BJ (cell line): ENCODE measurements at regions not wholly inside any gene's neighbourhood (a gene's known extent, or its start where the extent isn't known, plus 50 kb on each side); places are given as distances from the start of the nearest gene placed in this dataset.

Source experiments
- CTCF ChIA-PET: fragments of 350-600 bp; formaldehyde crosslinking; extraction: SDS; loops from one replicate; lab custom pipeline; 2021; ENCODE audit warnings: antibody characterized with exemption, inconsistent platforms; lab: Yijun Ruan, JAX
- POLR2A ChIA-PET: fragments of 300-600 bp; sonication (Branson Sonifier 250); formaldehyde crosslinking; extraction: SDS; loops from one replicate; lab custom pipeline; 2021; ENCODE audit warnings: antibody characterized with exemption; lab: Charles Lee
- DNase-seq: peaks from one replicate; pipeline ENCODE4 v3.0.0-alpha.2; 2011; ENCODE audit warnings: low read depth
- H3K27me3 ChIP-seq: 2 replicates; pipeline ENCODE4 v1.6.0; 2011; ENCODE audit warnings: low read length; ENCODE audit not compliant: control insufficient read depth, insufficient read depth
- H3K36me3 ChIP-seq: 2 replicates; pipeline ENCODE4 v1.5.1; 2011; ENCODE audit warnings: low read length; ENCODE audit not compliant: control insufficient read depth, insufficient read depth
- H3K4me3 ChIP-seq: 2 replicates; pipeline ENCODE4 v1.5.1; 2011; ENCODE audit warnings: low read depth, mild to moderate bottlenecking, control low read depth, low read length
- CTCF ChIP-seq: IDR thresholded peaks from 2 replicates; pipeline ENCODE4 v1.5.1; 2011; ENCODE audit warnings: low read depth, mild to moderate bottlenecking, control low read depth, inconsistent platforms, low read length, moderate library complexity; ENCODE audit not compliant: insufficient read depth

- Histone ChIP-seq H3K4me3 (no peak overlapping the region), H3K27me3 (no peaks in the 10 kb centered on the region), H3K36me3 (no peaks in the 10 kb centered on the region)
- ChIA-PET CTCF (no interaction called here), POLR2A (no interaction called here)
- TF ChIP-seq CTCF, result no peak
- DNase-seq, result no peak
These were observed 177.9 kb downstream of the IRS2 start for GRCh38 chr13:109608503-109608902.

- Histone ChIP-seq H3K36me3 (no peaks in the 10 kb centered on the region), H3K27me3 (no peaks in the 10 kb centered on the region), H3K4me3 (no peak overlapping the region)
- TF ChIP-seq CTCF, result no peak
- ChIA-PET POLR2A (no interaction called here), CTCF (no interaction called here)
- DNase-seq, result no peak
These were observed 178.3 kb downstream of the IRS2 start for GRCh38 chr13:109608059-109608458.

- no peak for TF ChIP-seq CTCF
- Histone ChIP-seq H3K36me3 (no peaks in the 10 kb centered on the region), H3K27me3 (no peaks in the 10 kb centered on the region), H3K4me3 (no peak overlapping the region)
- CTCF ChIA-PET, result interaction anchor here (0.6 to 1.1 kb wide), 2 partner anchors 9 to 154 kb away, joined by 3 to 5 read pairs; no protein-coding TSS in a partner anchor
- no peak for DNase-seq
- POLR2A ChIA-PET, result no interaction called here
These were observed 179.9 kb downstream of the IRS2 start for GRCh38 chr13:109606520-109606919.

GRCh38 chr13:109605846-109606245 is 180.5 kb downstream of the IRS2 start:
- TF ChIP-seq CTCF, result no peak
- CTCF ChIA-PET, result interaction anchor here (1.1 kb wide), 1 partner anchor 9 kb away, joined by 5 read pairs; no protein-coding TSS in a partner anchor
- H3K4me3 ChIP-seq, result no peak overlapping the region
- no peaks in the 10 kb centered on the region for H3K27me3 ChIP-seq
- H3K36me3 ChIP-seq, result no peaks in the 10 kb centered on the region
- no peak for DNase-seq
- POLR2A ChIA-PET, result no interaction called here

GRCh38 chr13:109604894-109605293 is 181.5 kb downstream of the IRS2 start:
- DNase-seq, result no peak
- H3K4me3 ChIP-seq, result no peak overlapping the region
- ChIA-PET POLR2A (no interaction called here), CTCF (no interaction called here)
- no peaks in the 10 kb centered on the region for H3K36me3 ChIP-seq
- no peaks in the 10 kb centered on the region for H3K27me3 ChIP-seq
- TF ChIP-seq CTCF, result no peak
